Hypothalamus (tissue), 51 donors: ENCODE measurements at regions not wholly inside any gene's neighbourhood (a gene's known extent, or its start where the extent isn't known, plus 50 kb on each side); places are given as distances from the start of the nearest gene placed in this dataset.

Experiments
- DNase-seq, 51 donors: peaks; one replicate each; lab custom pipeline; 2025; lab: John Stamatoyannopoulos, UW

GRCh38 chr10:91034494-91035159, 113.7 kb upstream of the ANKRD1 start:
- DNase-seq = peak in 35 of 51 donors; percentile 6 to 72 (median 29)

- DNase-seq = no peak
These were observed 114.9 kb upstream of the ANKRD1 start for GRCh38 chr10:91035650-91036292.

GRCh38 chr10:91036807-91037411, 116.0 kb upstream of the ANKRD1 start:
- DNase-seq = no peak

GRCh38 chr10:91038971-91039370, 118.1 kb upstream of the ANKRD1 start:
- DNase-seq = no peak

GRCh38 chr10:91040343-91040742, 119.5 kb upstream of the ANKRD1 start:
- DNase-seq = no peak

GRCh38 chr10:91042069-91042468, 121.2 kb upstream of the ANKRD1 start:
- DNase-seq = no peak

- DNase-seq = peak in 1 of 51 donors; percentile 33
These were observed 122.5 kb upstream of the ANKRD1 start for GRCh38 chr10:91043173-91043910.

- no peak for DNase-seq
These were observed 126.0 kb upstream of the ANKRD1 start for GRCh38 chr10:91046869-91047268.

- DNase-seq = no peak
These were observed 127.5 kb upstream of the ANKRD1 start for GRCh38 chr10:91048380-91048779.

GRCh38 chr10:91049296-91049987, 128.6 kb upstream of the ANKRD1 start:
- DNase-seq = no peak

GRCh38 chr10:91049988-91050360, 129.1 kb upstream of the ANKRD1 start:
- DNase-seq = no peak

GRCh38 chr10:91050371-91051034, 129.6 kb upstream of the ANKRD1 start:
- DNase-seq = no peak

GRCh38 chr10:91051829-91052228, 130.9 kb upstream of the ANKRD1 start:
- peak in 26 of 51 donors; percentile 5 to 61 (median 26) for DNase-seq

GRCh38 chr10:91054325-91054724, 133.4 kb upstream of the ANKRD1 start:
- no peak for DNase-seq

GRCh38 chr10:91061187-91061586, 140.3 kb upstream of the ANKRD1 start:
- no peak for DNase-seq

- DNase-seq = no peak
These were observed 140.7 kb upstream of the ANKRD1 start for GRCh38 chr10:91061608-91062007.

- DNase-seq = no peak
These were observed 141.2 kb upstream of the ANKRD1 start for GRCh38 chr10:91062091-91062490.

- no peak for DNase-seq
These were observed 148.7 kb upstream of the PCGF5 start for GRCh38 chr10:91071786-91072185.

- no peak for DNase-seq
These were observed 147.0 kb upstream of the PCGF5 start for GRCh38 chr10:91073286-91073979.
